ENCODE measurements at regions not wholly inside any gene's neighbourhood (a gene's known extent, or its start where the extent isn't known, plus 50 kb on each side); places are given as distances from the start of the nearest gene placed in this dataset.

- H3K27me3 ChIP-seq (ENCODE audit: control insufficient read depth in 3 of 3, insufficient read depth in 3 of 3, low read length in 2 of 3): no peaks in the 10 kb centered on the region
- no peaks in the 10 kb centered on the region for H3K4me1 ChIP-seq (ENCODE audit: control insufficient read depth in 5 of 5, insufficient read depth in 5 of 5, low read length in 5 of 5)
- no peak overlapping the region for H3K27ac ChIP-seq (ENCODE audit: low read depth in 1 of 2, low read length in 1 of 2)
- TF ChIP-seq CTCF (IDR thresholded peaks at IDR 0.05; ENCODE audit: control extremely low read depth, extremely low read depth): no peak
- H3K9ac ChIP-seq (ENCODE audit: insufficient read depth in 1 of 2, low read length in 2 of 2): no peak overlapping the region
- no peak for ATAC-seq (ENCODE audit: insufficient read depth, low FRiP score)
- H3K9me3 ChIP-seq (ENCODE audit: control insufficient read depth in 4 of 4, insufficient read depth in 3 of 4, low read length in 3 of 4): peaks cover 0 to 1% (median 0%) of the 10 kb centered on the region in 4 donors
- no peaks in the 10 kb centered on the region for H3K36me3 ChIP-seq (ENCODE audit: control insufficient read depth in 4 of 4, insufficient read depth in 4 of 4, low read length in 4 of 4)
- H3K4me3 ChIP-seq: no peak overlapping the region
- no peak for DNase-seq
- WGBS, 2 donors: 93 to 95% methylated on average over 13 of the region's 13 CpGs
These were observed 476.4 kb upstream of the FSTL5 start for GRCh38 chr4:162640152-162640551.

GRCh38 chr4:162634390-162634789 is 470.6 kb upstream of the FSTL5 start:
- ATAC-seq (ENCODE audit: insufficient read depth, low FRiP score): no peak
- H3K27me3 ChIP-seq (ENCODE audit: control insufficient read depth in 3 of 3, insufficient read depth in 3 of 3, low read length in 2 of 3): no peaks in the 10 kb centered on the region
- H3K4me3 ChIP-seq: no peak overlapping the region
- H3K36me3 ChIP-seq (ENCODE audit: control insufficient read depth in 4 of 4, insufficient read depth in 4 of 4, low read length in 4 of 4): no peaks in the 10 kb centered on the region
- no peak for TF ChIP-seq CTCF (IDR thresholded peaks at IDR 0.05; ENCODE audit: control extremely low read depth, extremely low read depth)
- DNase-seq: no peak
- WGBS, 2 donors: 56 to 66% methylated on average over 2 of the region's 2 CpGs
- no peaks in the 10 kb centered on the region for H3K4me1 ChIP-seq (ENCODE audit: control insufficient read depth in 5 of 5, insufficient read depth in 5 of 5, low read length in 5 of 5)
- H3K27ac ChIP-seq (ENCODE audit: low read depth in 1 of 2, low read length in 1 of 2): no peak overlapping the region
- H3K9ac ChIP-seq (ENCODE audit: insufficient read depth in 1 of 2, low read length in 2 of 2): no peak overlapping the region
- H3K9me3 ChIP-seq (ENCODE audit: control insufficient read depth in 4 of 4, insufficient read depth in 3 of 4, low read length in 3 of 4): no peaks in the 10 kb centered on the region

DNA sequence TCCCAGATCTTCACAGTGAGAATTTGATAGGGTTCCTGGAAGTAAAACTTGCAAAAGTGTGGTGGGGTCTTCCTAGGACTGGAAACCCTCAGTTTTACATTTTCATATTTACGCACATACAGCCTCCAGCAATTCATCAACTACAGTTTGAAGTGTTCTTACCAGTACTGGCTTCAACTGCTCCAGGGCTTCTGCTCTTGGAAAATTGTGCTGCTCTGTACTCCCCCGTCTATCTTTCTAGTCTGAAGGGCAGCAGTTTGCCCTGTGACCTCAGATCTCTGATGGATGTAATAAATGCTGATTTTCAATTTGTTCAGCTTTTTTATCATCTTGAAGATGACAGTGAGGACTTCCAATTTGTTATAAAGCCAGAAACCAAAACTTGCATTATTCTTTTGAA is 458.9 kb upstream of the FSTL5 start:
- Histone ChIP-seq H3K4me3 (no peak overlapping the region), H3K27ac (ENCODE audit: low read depth in 1 of 2, low read length in 1 of 2) (no peak overlapping the region), H3K4me1 (ENCODE audit: control insufficient read depth in 5 of 5, insufficient read depth in 5 of 5, low read length in 5 of 5) (no peaks in the 10 kb centered on the region), H3K9ac (ENCODE audit: insufficient read depth in 1 of 2, low read length in 2 of 2) (no peak overlapping the region), H3K36me3 (ENCODE audit: control insufficient read depth in 4 of 4, insufficient read depth in 4 of 4, low read length in 4 of 4) (no peaks in the 10 kb centered on the region), H3K27me3 (ENCODE audit: control insufficient read depth in 3 of 3, insufficient read depth in 3 of 3, low read length in 2 of 3) (no peaks in the 10 kb centered on the region), H3K9me3 (ENCODE audit: control insufficient read depth in 4 of 4, insufficient read depth in 3 of 4, low read length in 3 of 4) (peaks cover 0 to 2% (median 0%) of the 10 kb centered on the region in 4 donors)
- ATAC-seq (ENCODE audit: insufficient read depth, low FRiP score) (no peak), DNase-seq (no peak)
- WGBS, 2 donors: 77 to 88% methylated on average over 2 of the region's 2 CpGs
- no peak for TF ChIP-seq CTCF (IDR thresholded peaks at IDR 0.05; ENCODE audit: control extremely low read depth, extremely low read depth)

DNA sequence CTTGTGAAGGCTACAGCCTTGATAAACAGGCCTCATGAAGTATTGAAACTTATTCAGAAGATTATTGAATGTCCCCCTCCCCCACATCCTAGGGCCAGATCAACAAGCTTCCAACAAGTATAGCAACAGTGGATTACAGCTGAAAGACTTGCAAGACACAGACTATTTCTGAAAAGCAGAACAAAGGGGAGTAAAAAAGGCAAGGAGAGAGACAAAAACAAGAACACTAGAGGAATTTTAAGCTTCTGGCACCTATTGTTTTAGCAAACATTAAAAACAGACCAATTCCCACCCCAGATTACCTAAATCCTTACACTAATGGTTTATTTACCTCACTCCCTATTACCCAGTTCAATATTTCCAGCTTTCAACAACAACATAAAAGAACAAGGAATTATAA is 446.3 kb upstream of the FSTL5 start:
- Histone ChIP-seq H3K4me3 (no peak overlapping the region), H3K9ac (ENCODE audit: insufficient read depth in 1 of 2, low read length in 2 of 2) (no peak overlapping the region), H3K4me1 (ENCODE audit: control insufficient read depth in 5 of 5, insufficient read depth in 5 of 5, low read length in 5 of 5) (no peaks in the 10 kb centered on the region), H3K27ac (ENCODE audit: low read depth in 1 of 2, low read length in 1 of 2) (no peak overlapping the region), H3K36me3 (ENCODE audit: control insufficient read depth in 4 of 4, insufficient read depth in 4 of 4, low read length in 4 of 4) (no peaks in the 10 kb centered on the region), H3K9me3 (ENCODE audit: control insufficient read depth in 4 of 4, insufficient read depth in 3 of 4, low read length in 3 of 4) (peaks cover 0 to 2% (median 0%) of the 10 kb centered on the region in 4 donors), H3K27me3 (ENCODE audit: control insufficient read depth in 3 of 3, insufficient read depth in 3 of 3, low read length in 2 of 3) (no peaks in the 10 kb centered on the region)
- DNase-seq: no peak
- TF ChIP-seq CTCF (IDR thresholded peaks at IDR 0.05; ENCODE audit: control extremely low read depth, extremely low read depth): no peak
- no peak for ATAC-seq (ENCODE audit: insufficient read depth, low FRiP score)

All from lung (tissue), 11 donors.